Hepatocyte (in vitro differentiated cells): ENCODE measurements at regions not wholly inside any gene's neighbourhood (a gene's known extent, or its start where the extent isn't known, plus 50 kb on each side); places are given as distances from the start of the nearest gene placed in this dataset.

ENCODE experiments used
- DNase-seq: peaks from one replicate; pipeline ENCODE4 v3.0.0-alpha.2; 2016; ENCODE audit warnings: low spot score
- H2AFZ ChIP-seq: fragments of 200-600 bp; sonication (generic); 2 replicates; pipeline ENCODE4 v1.6.0; 2016; ENCODE audit warnings: antibody characterized with exemption, mild to moderate bottlenecking
- H3K27ac ChIP-seq: fragments of 200-600 bp; sonication (generic); 2 replicates; pipeline ENCODE4 v1.5.1; 2016; ENCODE audit warnings: mild to moderate bottlenecking
- H3K27me3 ChIP-seq: fragments of 200-600 bp; sonication (generic); 2 replicates; pipeline ENCODE4 v1.6.1; 2016
- H3K36me3 ChIP-seq: fragments of 200-600 bp; sonication (generic); replicated peaks from 2 replicates; pipeline ENCODE4 v1.5.1; 2016; ENCODE audit warnings: low read depth; ENCODE audit not compliant: insufficient read depth
- H3K4me1 ChIP-seq: fragments of 200-600 bp; sonication (generic); 2 replicates; pipeline ENCODE4 v1.5.1; 2016; ENCODE audit warnings: mild to moderate bottlenecking, moderate library complexity; ENCODE audit not compliant: insufficient read depth
- H3K4me2 ChIP-seq: fragments of 200-600 bp; sonication (generic); 2 replicates; pipeline ENCODE4 v1.6.0; 2016
- H3K4me3 ChIP-seq: fragments of 200-600 bp; sonication (generic); 2 replicates; pipeline ENCODE4 v1.5.1; 2016; ENCODE audit warnings: mild to moderate bottlenecking
- H3K79me2 ChIP-seq: fragments of 200-600 bp; sonication (generic); 2 replicates; pipeline ENCODE4 v1.6.0; 2017; ENCODE audit warnings: mild to moderate bottlenecking
- H3K9me2 ChIP-seq: fragments of 200-600 bp; sonication (generic); replicated peaks from 2 replicates; pipeline ENCODE4 v1.6.0; 2017; ENCODE audit warnings: mild to moderate bottlenecking; ENCODE audit not compliant: insufficient read depth
- H3K9me3 ChIP-seq: fragments of 200-600 bp; sonication (generic); 2 replicates; pipeline ENCODE4 v1.5.1; 2016; ENCODE audit warnings: low read depth, mild to moderate bottlenecking
- H4K20me1 ChIP-seq: fragments of 200-600 bp; sonication (generic); 2 replicates; pipeline ENCODE4 v1.6.0; 2016; ENCODE audit warnings: mild to moderate bottlenecking; ENCODE audit not compliant: insufficient read depth, poor library complexity, severe bottlenecking
- EZH2 ChIP-seq: fragments of 200-600 bp; sonication (generic); IDR thresholded peaks from 2 replicates; pipeline ENCODE4 v1.6.1; 2016; ENCODE audit warnings: antibody characterized with exemption, mild to moderate bottlenecking, borderline replicate concordance
- EZH2phosphoT487 ChIP-seq: fragments of 200-600 bp; sonication (generic); IDR thresholded peaks from one replicate; pipeline ENCODE4 v1.6.1; 2018; ENCODE audit warnings: antibody characterized with exemption, mild to moderate bottlenecking, low read depth, moderate library complexity; ENCODE audit not compliant: unreplicated experiment, severe bottlenecking
- WGBS: methylation state at CpG from one replicate; pipeline ENCODE4 v1.1.6; 2016; ENCODE audit warnings: low lambda C conversion rate; ENCODE audit errors: missing lambda C conversion rate; 5-methylcytosine and 5-hydroxymethylcytosine counted together
- TF ChIP-seq, protein P1 (sequence below): fragments of 200-600 bp; sonication (generic); IDR thresholded peaks from 2 replicates; pipeline ENCODE4 v1.5.1; 2016; ENCODE audit warnings: antibody characterized with exemption, mild to moderate bottlenecking; ENCODE audit not compliant: poor library complexity

DNA sequence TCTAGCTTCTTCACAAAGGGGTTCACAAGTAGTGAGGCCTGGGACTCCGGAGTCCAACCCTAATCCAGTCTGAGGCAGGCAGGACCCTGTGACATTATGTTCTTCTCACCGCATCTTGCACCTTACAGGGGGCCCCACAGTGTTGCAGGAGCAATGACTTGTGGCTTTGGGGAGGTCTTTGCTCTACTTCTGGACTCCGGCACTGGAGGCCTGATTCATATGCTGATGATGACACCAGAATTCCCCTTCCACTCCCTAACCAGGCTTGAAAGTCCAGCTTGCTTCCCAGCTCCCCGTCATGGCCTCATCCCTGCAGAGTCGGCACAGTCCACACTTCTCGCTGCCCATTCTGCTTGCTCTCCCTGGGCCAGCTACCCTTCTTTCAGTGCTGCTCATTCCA lies 96.3 kb upstream of the SLC44A3 start:
- 89% methylated on average over 6 of the region's 6 CpGs for WGBS
- Histone ChIP-seq H3K9me3 (no peaks in the 10 kb centered on the region), H3K9me2 (no peaks in the 10 kb centered on the region), H3K27me3 (no peaks in the 10 kb centered on the region), H3K79me2 (no peaks in the 10 kb centered on the region), H2AFZ (no peak overlapping the region), H4K20me1 (no peaks in the 10 kb centered on the region), H3K27ac (no peak overlapping the region), H3K36me3 (no peaks in the 10 kb centered on the region), H3K4me3 (no peak overlapping the region), H3K4me2 (no peak overlapping the region), H3K4me1 (peaks cover 16% of the 10 kb centered on the region)
- no peak for DNase-seq
- TF ChIP-seq, protein P1, sequence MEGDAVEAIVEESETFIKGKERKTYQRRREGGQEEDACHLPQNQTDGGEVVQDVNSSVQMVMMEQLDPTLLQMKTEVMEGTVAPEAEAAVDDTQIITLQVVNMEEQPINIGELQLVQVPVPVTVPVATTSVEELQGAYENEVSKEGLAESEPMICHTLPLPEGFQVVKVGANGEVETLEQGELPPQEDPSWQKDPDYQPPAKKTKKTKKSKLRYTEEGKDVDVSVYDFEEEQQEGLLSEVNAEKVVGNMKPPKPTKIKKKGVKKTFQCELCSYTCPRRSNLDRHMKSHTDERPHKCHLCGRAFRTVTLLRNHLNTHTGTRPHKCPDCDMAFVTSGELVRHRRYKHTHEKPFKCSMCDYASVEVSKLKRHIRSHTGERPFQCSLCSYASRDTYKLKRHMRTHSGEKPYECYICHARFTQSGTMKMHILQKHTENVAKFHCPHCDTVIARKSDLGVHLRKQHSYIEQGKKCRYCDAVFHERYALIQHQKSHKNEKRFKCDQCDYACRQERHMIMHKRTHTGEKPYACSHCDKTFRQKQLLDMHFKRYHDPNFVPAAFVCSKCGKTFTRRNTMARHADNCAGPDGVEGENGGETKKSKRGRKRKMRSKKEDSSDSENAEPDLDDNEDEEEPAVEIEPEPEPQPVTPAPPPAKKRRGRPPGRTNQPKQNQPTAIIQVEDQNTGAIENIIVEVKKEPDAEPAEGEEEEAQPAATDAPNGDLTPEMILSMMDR: no peak
- no peak for TF ChIP-seq EZH2
- TF ChIP-seq EZH2phosphoT487: no peak

DNA sequence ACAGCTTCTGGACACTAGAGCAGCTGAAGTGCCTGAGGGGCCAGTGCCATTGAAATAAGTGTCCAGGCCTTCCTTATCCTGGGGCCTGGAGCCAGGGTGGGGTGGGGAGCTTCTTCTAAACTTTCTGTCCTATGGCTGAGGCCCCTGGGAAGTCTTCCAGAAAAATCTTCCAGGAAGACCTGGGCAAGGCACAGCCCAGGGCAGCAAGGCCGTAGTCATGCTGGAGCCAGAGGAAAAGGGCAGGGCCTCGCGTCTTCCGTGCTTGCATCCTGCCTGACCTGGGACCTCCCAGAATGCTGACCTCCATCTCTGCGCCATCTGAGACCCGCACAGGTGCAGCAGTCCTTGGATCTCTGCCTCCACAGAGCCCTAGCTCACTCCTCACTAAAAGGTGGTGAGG lies 96.7 kb upstream of the SLC44A3 start:
- DNase-seq: no peak
- H3K79me2 ChIP-seq: no peaks in the 10 kb centered on the region
- no peaks in the 10 kb centered on the region for H4K20me1 ChIP-seq
- no peak overlapping the region for H2AFZ ChIP-seq
- no peak overlapping the region for H3K4me2 ChIP-seq
- H3K9me3 ChIP-seq: no peaks in the 10 kb centered on the region
- no peaks in the 10 kb centered on the region for H3K36me3 ChIP-seq
- WGBS: 98% methylated on average over 6 of the region's 6 CpGs
- no peaks in the 10 kb centered on the region for H3K9me2 ChIP-seq
- no peak overlapping the region for H3K4me3 ChIP-seq
- H3K27me3 ChIP-seq: no peaks in the 10 kb centered on the region
- peaks cover 15% of the 10 kb centered on the region for H3K4me1 ChIP-seq
- H3K27ac ChIP-seq: no peak overlapping the region
- TF ChIP-seq, protein P1: no peak
- TF ChIP-seq EZH2phosphoT487 (no peak), EZH2 (no peak)

DNA sequence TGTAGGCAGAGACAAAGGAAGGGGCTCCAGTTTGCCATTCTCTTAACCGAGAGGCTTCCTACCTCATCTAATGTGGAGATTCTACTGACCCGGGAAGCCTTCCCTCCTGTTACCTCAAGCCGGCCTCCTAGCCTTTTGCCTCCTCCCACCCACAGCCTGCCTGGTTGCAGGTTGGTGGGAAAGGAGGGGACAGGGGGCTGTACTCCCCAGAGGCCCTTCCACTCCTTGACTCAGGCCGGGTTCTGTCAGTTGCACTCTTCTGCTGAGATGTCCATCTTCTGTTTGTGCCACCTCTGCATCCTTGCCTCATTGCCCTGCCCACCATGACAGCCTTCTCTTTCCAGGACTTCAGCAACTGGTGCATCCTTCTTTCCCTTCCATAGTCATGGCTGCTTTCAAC lies 98.0 kb upstream of the SLC44A3 start:
- WGBS: 94% methylated on average over 4 of the region's 4 CpGs
- H2AFZ ChIP-seq: no peak overlapping the region
- H3K27ac ChIP-seq: no peak overlapping the region
- no peaks in the 10 kb centered on the region for H3K36me3 ChIP-seq
- no peak overlapping the region for H3K4me3 ChIP-seq
- no peaks in the 10 kb centered on the region for H3K27me3 ChIP-seq
- no peaks in the 10 kb centered on the region for H3K79me2 ChIP-seq
- no peaks in the 10 kb centered on the region for H3K9me3 ChIP-seq
- no peaks in the 10 kb centered on the region for H4K20me1 ChIP-seq
- no peaks in the 10 kb centered on the region for H3K9me2 ChIP-seq
- TF ChIP-seq, protein P1: no peak
- TF ChIP-seq EZH2: no peak
- TF ChIP-seq EZH2phosphoT487: no peak
- no peak for DNase-seq
- no peak overlapping the region for H3K4me2 ChIP-seq
- H3K4me1 ChIP-seq: peaks cover 2% of the 10 kb centered on the region

DNA sequence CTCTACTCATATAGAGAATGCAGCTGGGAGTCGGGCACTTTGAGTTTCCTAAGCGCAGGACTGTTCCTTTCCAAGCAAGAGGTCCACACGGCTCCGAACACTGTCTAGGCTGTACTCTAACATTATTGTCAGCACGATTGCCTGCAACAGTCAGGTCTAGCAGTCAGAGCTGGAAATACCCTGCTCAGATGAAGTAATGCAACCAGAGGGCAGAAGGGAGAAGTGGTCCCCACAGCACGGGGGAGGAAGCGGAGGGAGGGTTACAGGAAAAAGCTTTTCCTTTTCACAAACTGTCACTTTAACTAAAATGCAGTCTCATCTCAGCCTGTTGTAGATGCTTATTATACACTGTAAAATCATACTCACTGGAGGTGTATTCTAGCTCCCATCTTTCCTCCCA lies 98.9 kb upstream of the SLC44A3 start:
- H3K9me3 ChIP-seq: no peaks in the 10 kb centered on the region
- WGBS: 92% methylated on average over 7 of the region's 7 CpGs
- no peaks in the 10 kb centered on the region for H4K20me1 ChIP-seq
- no peak overlapping the region for H3K4me3 ChIP-seq
- no peaks in the 10 kb centered on the region for H3K27me3 ChIP-seq
- no peaks in the 10 kb centered on the region for H3K4me1 ChIP-seq
- H3K4me2 ChIP-seq: no peak overlapping the region
- H2AFZ ChIP-seq: no peak overlapping the region
- H3K27ac ChIP-seq: no peak overlapping the region
- H3K79me2 ChIP-seq: no peaks in the 10 kb centered on the region
- no peaks in the 10 kb centered on the region for H3K36me3 ChIP-seq
- TF ChIP-seq, protein P1: no peak
- no peak for TF ChIP-seq EZH2
- no peak for TF ChIP-seq EZH2phosphoT487
- H3K9me2 ChIP-seq: no peaks in the 10 kb centered on the region
- DNase-seq: no peak
